HCT116 (cell line): ENCODE measurements at regions not wholly inside any gene's neighbourhood (a gene's known extent, or its start where the extent isn't known, plus 50 kb on each side); places are given as distances from the start of the nearest gene placed in this dataset.

Experiments used
- ATAC-seq: fragments of 200-7000 bp; cut with Tn5 transposase; 2 replicates; pipeline ENCODE4 v1.9.1; 2020; ENCODE audit warnings: mild to moderate bottlenecking, moderate library complexity
- BruUV-seq: library from RNA; stranded (reverse); fragments of 400-500 nt; replicated peaks from 2 replicates; lab custom pipeline; 2021; lab: Mats Ljungman, UMichigan
- CTCF ChIA-PET: fragments of 300-600 bp; sonication (Branson Sonifier 250); formaldehyde crosslinking; loops from one replicate; lab custom pipeline; 2021; ENCODE audit warnings: antibody characterized with exemption; lab: Charles Lee
- POLR2A ChIA-PET: fragments of 300-600, 350-600 bp; sonication (Branson Sonifier 250); formaldehyde crosslinking; loops from one replicate; lab custom pipeline; 2021; ENCODE audit warnings: antibody characterized with exemption; lab: Charles Lee
- RAD21 ChIA-PET, 2 experiments: fragments of 300-600 bp; sonication (Branson Sonifier 250); formaldehyde crosslinking; loops; one replicate each; lab custom pipeline; 2023; ENCODE audit warnings: low total read pairs in 2 of 2; ENCODE audit not compliant: uncharacterized antibody in 2 of 2, unreplicated experiment in 2 of 2, low non-redundant PET in 1 of 2; lab: Charles Lee
- DNase-seq: peaks from one replicate; pipeline ENCODE4 v3.0.0-alpha.2; 2010; ENCODE audit warnings: low read depth, low spot score
- H2AFZ ChIP-seq: fragments of 200-600 bp; shearing (Covaris generic), sonication (generic); 2 replicates; pipeline ENCODE4 v1.6.1; 2017; ENCODE audit warnings: low read depth, mixed run types, mixed read lengths, antibody characterized with exemption, low read length; ENCODE audit not compliant: poor library complexity, severe bottlenecking
- H3K27ac ChIP-seq: 2 replicates; pipeline ENCODE4 v1.5.1; 2012; ENCODE audit warnings: low read depth, low read length
- H3K27me3 ChIP-seq: fragments of 200-600 bp; sonication (generic); 2 replicates; pipeline ENCODE4 v1.6.1; 2016; ENCODE audit warnings: mixed run types, low read length, mixed read lengths; ENCODE audit not compliant: insufficient read depth
- H3K36me3 ChIP-seq, 2 experiments: fragments of 200-500 bp in 1 of 2; fragments of 200-600 bp in 1 of 2; sonication (Bioruptor generic) in 1 of 2; sonication (generic) in 1 of 2; 2 replicates each; pipeline versions ENCODE4 v1.5.1 to v1.6.1; 2014 to 2016; ENCODE audit warnings: low read length in 2 of 2, inconsistent platforms in 1 of 2, mixed read lengths in 1 of 2, mixed run types in 1 of 2; ENCODE audit not compliant: insufficient read depth in 2 of 2, control insufficient read depth in 1 of 2
- H3K4me1 ChIP-seq, 2 experiments: fragments of 200-600 bp in 1 of 2; sonication (generic) in 1 of 2; 2 replicates each; pipeline versions ENCODE4 v1.5.1 to v1.6.1; 2012 to 2017; ENCODE audit warnings: low read length in 2 of 2, inconsistent platforms in 1 of 2, mild to moderate bottlenecking in 1 of 2, mixed read lengths in 1 of 2, mixed run types in 1 of 2, moderate library complexity in 1 of 2; ENCODE audit not compliant: insufficient read depth in 2 of 2, control insufficient read depth in 1 of 2
- H3K4me2 ChIP-seq: fragments of 200-600 bp; sonication (generic); 2 replicates; pipeline ENCODE4 v1.6.1; 2017; ENCODE audit warnings: mixed run types, low read length, mixed read lengths
- H3K4me3 ChIP-seq, 2 experiments: fragments of 200-600 bp in 1 of 2; sonication (generic) in 1 of 2; replicated peaks in 1 of 2; 2 replicates each; pipeline ENCODE4 v1.5.1; 2011 to 2016; ENCODE audit warnings: low read length in 2 of 2, control low read depth in 1 of 2, low read depth in 1 of 2, mild to moderate bottlenecking in 1 of 2, mixed read lengths in 1 of 2, mixed run types in 1 of 2
- H3K79me2 ChIP-seq: fragments of 200-600 bp; sonication (generic); 2 replicates; pipeline ENCODE4 v1.6.1; 2017; ENCODE audit warnings: mild to moderate bottlenecking, mixed run types, low read length, moderate library complexity, mixed read lengths; ENCODE audit not compliant: insufficient read depth
- H3K9ac ChIP-seq: fragments of 200-600 bp; sonication (generic); 2 replicates; pipeline ENCODE4 v1.6.1; 2016; ENCODE audit warnings: low read length, mixed read lengths
- H3K9me2 ChIP-seq: fragments of 200-600 bp; sonication (generic), shearing (Covaris generic); 2 replicates; pipeline ENCODE4 v1.6.1; 2017; ENCODE audit warnings: mixed run types, mild to moderate bottlenecking, moderate library complexity; ENCODE audit not compliant: insufficient read depth
- H3K9me3 ChIP-seq, 2 experiments: fragments of 200-500 bp in 1 of 2; fragments of 200-600 bp in 1 of 2; sonication (Bioruptor generic) in 1 of 2; sonication (generic) in 1 of 2; 2 replicates each; pipeline ENCODE4 v1.6.1; 2014 to 2017; ENCODE audit warnings: low read length in 2 of 2, mixed read lengths in 2 of 2, inconsistent platforms in 1 of 2, low read depth in 1 of 2, mild to moderate bottlenecking in 1 of 2, mixed run types in 1 of 2, moderate library complexity in 1 of 2; ENCODE audit not compliant: control insufficient read depth in 1 of 2, insufficient read depth in 1 of 2
- H4K20me1 ChIP-seq: fragments of 200-600 bp; sonication (generic), shearing (Covaris generic); 2 replicates; pipeline ENCODE4 v1.6.1; 2017; ENCODE audit warnings: mixed run types, mild to moderate bottlenecking, moderate library complexity; ENCODE audit not compliant: insufficient read depth
- ATF3 ChIP-seq: IDR thresholded peaks from 2 replicates; pipeline ENCODE4 v1.6.1; 2012
- CBX3 ChIP-seq: IDR thresholded peaks from 2 replicates; pipeline ENCODE4 v1.6.1; 2012; ENCODE audit warnings: low read depth
- CEBPB ChIP-seq: IDR thresholded peaks from 2 replicates; pipeline ENCODE4 v1.6.1; 2012; ENCODE audit warnings: low read depth
- CTCF ChIP-seq, 3 experiments: fragments of 200-600 bp in 1 of 3; sonication (generic) in 1 of 3; IDR thresholded peaks in 2 of 3; conservative IDR thresholded peaks in 1 of 3; 2 replicates each; pipeline ENCODE4 v1.5.1; 2012 to 2017; ENCODE audit warnings: low read depth in 2 of 3, low read length in 2 of 3, antibody characterized with exemption in 1 of 3, borderline replicate concordance in 1 of 3, control low read depth in 1 of 3, mild to moderate bottlenecking in 1 of 3, mixed read lengths in 1 of 3, mixed run types in 1 of 3, moderate library complexity in 1 of 3; ENCODE audit not compliant: insufficient read depth in 1 of 3
- ELF1 ChIP-seq: IDR thresholded peaks from 2 replicates; pipeline ENCODE4 v1.6.1; 2012; ENCODE audit warnings: low read depth, borderline replicate concordance
- EZH2 ChIP-seq: fragments of 200-600 bp; sonication (generic); IDR thresholded peaks from 2 replicates; pipeline ENCODE4 v1.6.1; 2017; ENCODE audit warnings: antibody characterized with exemption, mixed run types
- EZH2phosphoT487 ChIP-seq: fragments of 200-600 bp; IDR thresholded peaks from 2 replicates; pipeline ENCODE4 v1.6.1; 2018; ENCODE audit warnings: antibody characterized with exemption, borderline replicate concordance
- FOSL1 ChIP-seq: IDR thresholded peaks from 2 replicates; pipeline ENCODE4 v1.6.1; 2012; ENCODE audit warnings: low read depth
- JUND ChIP-seq: IDR thresholded peaks from 2 replicates; pipeline ENCODE4 v1.6.1; 2012
- POLR2A ChIP-seq: IDR thresholded peaks from 2 replicates; pipeline ENCODE4 v1.7.0; 2011; ENCODE audit warnings: borderline replicate concordance; ENCODE audit not compliant: insufficient read depth, insufficient read length; ENCODE audit errors: extremely low read depth
- RAD21 ChIP-seq: IDR thresholded peaks from 2 replicates; pipeline ENCODE4 v1.6.1; 2012; ENCODE audit warnings: low read depth, mild to moderate bottlenecking
- REST ChIP-seq: IDR thresholded peaks from 2 replicates; pipeline ENCODE4 v1.6.1; 2012; ENCODE audit warnings: low read depth
- SP1 ChIP-seq: IDR thresholded peaks from 2 replicates; pipeline ENCODE4 v1.6.1; 2012; ENCODE audit warnings: low read depth
- TCF7L2 ChIP-seq: IDR thresholded peaks from 2 replicates; pipeline ENCODE4 v1.7.0; 2011; ENCODE audit warnings: borderline replicate concordance, inconsistent platforms; ENCODE audit not compliant: insufficient read depth, insufficient read length; ENCODE audit errors: extremely low read depth
- ZBTB33 ChIP-seq: IDR thresholded peaks from 2 replicates; pipeline ENCODE4 v1.6.1; 2011; ENCODE audit warnings: mild to moderate bottlenecking, low read length, moderate library complexity; ENCODE audit not compliant: insufficient replicate concordance; ENCODE audit errors: extremely low read depth
- ZFX ChIP-seq: fragments of 450-650 bp; IDR thresholded peaks from 2 replicates; pipeline ENCODE4 v1.6.1; 2017
- intact Hi-C: fragments of 100-400 bp; cut with micrococcal nuclease; formaldehyde crosslinking; loops from 2 replicates; pipeline ENCODE4 v1.10.0; 2022

GRCh38 chr10:106254071-106254470 is 910.4 kb downstream of the SORCS1 start (continued):
- TF ChIP-seq REST (no peak), CTCF (IDR thresholded peaks at IDR 0.05 in 2 of 3, conservative IDR thresholded peaks at IDR 0.05 in 1 of 3; ENCODE audit: borderline replicate concordance in 1 of 3, insufficient read depth in 1 of 3, low read depth in 2 of 3, low read length in 2 of 3) (no peak)

- Histone ChIP-seq H3K4me3 (no peak overlapping the region), H3K9me2 (no peaks in the 10 kb centered on the region), H3K9me3 (peaks cover 25 to 31% of the 10 kb centered on the region in 2 experiments; a peak in 3 of 4 replicates), H3K4me2 (no peak overlapping the region), H3K9ac (no peak overlapping the region), H3K79me2 (no peaks in the 10 kb centered on the region), H4K20me1 (no peaks in the 10 kb centered on the region), H3K4me1 (no peaks in the 10 kb centered on the region), H3K36me3 (no peaks in the 10 kb centered on the region), H2AFZ (no peak overlapping the region), H3K27me3 (no peaks in the 10 kb centered on the region), H3K27ac (no peak overlapping the region)
- RAD21 ChIA-PET, result no interaction called here
- POLR2A ChIA-PET, result no interaction called here
- DNase-seq, result no peak
- CTCF ChIA-PET, result no interaction called here
- no peak for ATAC-seq
- BruUV-seq, result no TSS peak
- intact Hi-C loops, result no loop called here
- no peak for TF ChIP-seq TCF7L2
- TF ChIP-seq ATF3, result no peak
- no peak for TF ChIP-seq SP1
- TF ChIP-seq ZBTB33, result no peak
- TF ChIP-seq ELF1, result no peak
- TF ChIP-seq CBX3, result no peak
- TF ChIP-seq FOSL1, result no peak
- TF ChIP-seq CTCF (IDR thresholded peaks at IDR 0.05 in 2 of 3, conservative IDR thresholded peaks at IDR 0.05 in 1 of 3; ENCODE audit: borderline replicate concordance in 1 of 3, insufficient read depth in 1 of 3, low read depth in 2 of 3, low read length in 2 of 3), result no peak
- no peak for TF ChIP-seq EZH2
- no peak for TF ChIP-seq ZFX
- no peak for TF ChIP-seq CEBPB
- no peak for TF ChIP-seq EZH2phosphoT487
- no peak for TF ChIP-seq JUND
- no peak for TF ChIP-seq POLR2A
- no peak for TF ChIP-seq RAD21
Measured at GRCh38 chr10:106252541-106252940, 912.0 kb downstream of the SORCS1 start.
